PC-3 (cell line): ENCODE measurements at regions not wholly inside any gene's neighbourhood (a gene's known extent, or its start where the extent isn't known, plus 50 kb on each side); places are given as distances from the start of the nearest gene placed in this dataset.

ENCODE experiments used
- ATAC-seq: fragments of 200-7000 bp; cut with Tn5 transposase; 2 replicates; pipeline ENCODE4 v1.9.1; 2020; ENCODE audit warnings: mild to moderate bottlenecking, moderate library complexity
- BruUV-seq: library from RNA; stranded (reverse); fragments of 400-500 nt; replicated peaks from 2 replicates; lab custom pipeline; 2021; lab: Mats Ljungman, UMichigan
- CTCF ChIA-PET: fragments of 300-600 bp; sonication (Branson Sonifier 250); formaldehyde crosslinking; loops from one replicate; lab custom pipeline; 2022; ENCODE audit warnings: antibody characterized with exemption; lab: Charles Lee
- POLR2A ChIA-PET: fragments of 300-600 bp; sonication (Branson Sonifier 250); formaldehyde crosslinking; loops from one replicate; lab custom pipeline; 2022; ENCODE audit warnings: antibody characterized with exemption; ENCODE audit not compliant: unreplicated experiment; lab: Charles Lee
- DNase-seq: peaks from one replicate; pipeline ENCODE4 v3.0.0-alpha.2; 2015
- H2AFZ ChIP-seq: fragments of 300-600 bp; sonication (generic); 2 replicates; pipeline ENCODE4 v1.6.0; 2016; ENCODE audit warnings: antibody characterized with exemption, low read length
- H3F3A ChIP-seq: fragments of 300-600 bp; sonication (generic); one replicate; pipeline ENCODE4 v1.6.0; 2017; ENCODE audit warnings: antibody characterized with exemption, low read length, control low read depth, mild to moderate bottlenecking; ENCODE audit not compliant: unreplicated experiment
- H3K27ac ChIP-seq: fragments of 300-600 bp; sonication (generic); 2 replicates; pipeline ENCODE4 v1.5.1; 2016; ENCODE audit warnings: mild to moderate bottlenecking, low read length
- H3K27me3 ChIP-seq: fragments of 300-600 bp; sonication (generic); 2 replicates; pipeline ENCODE4 v1.6.1; 2016; ENCODE audit warnings: low read length, mixed read lengths
- H3K36me3 ChIP-seq: fragments of 300-600 bp; sonication (generic); 2 replicates; pipeline ENCODE4 v1.6.1; 2016; ENCODE audit warnings: low read depth, mixed run types, low read length, mixed read lengths
- H3K4me1 ChIP-seq: fragments of 300-600 bp; sonication (generic); 2 replicates; pipeline ENCODE4 v1.5.1; 2016; ENCODE audit warnings: low read length; ENCODE audit not compliant: insufficient read depth
- H3K4me2 ChIP-seq: fragments of 300-600 bp; sonication (generic); 2 replicates; pipeline ENCODE4 v1.6.0; 2016; ENCODE audit warnings: low read length
- H3K4me3 ChIP-seq: fragments of 300-600 bp; sonication (generic); 2 replicates; pipeline ENCODE4 v1.5.1; 2016; ENCODE audit warnings: mild to moderate bottlenecking, low read length, mixed read lengths
- H3K79me2 ChIP-seq: fragments of 300-600 bp; sonication (generic); 2 replicates; pipeline ENCODE4 v1.6.1; 2017; ENCODE audit warnings: low read length, mixed read lengths
- H3K9ac ChIP-seq: fragments of 300-600 bp; sonication (generic); 2 replicates; pipeline ENCODE4 v1.6.0; 2016; ENCODE audit warnings: mild to moderate bottlenecking, low read length
- H3K9me2 ChIP-seq: fragments of 300-600 bp; sonication (generic); replicated peaks from 2 replicates; pipeline ENCODE4 v1.6.1; 2016; ENCODE audit warnings: mixed run types, low read length, mixed read lengths
- H3K9me3 ChIP-seq: fragments of 300-600 bp; sonication (generic); 2 replicates; pipeline ENCODE4 v1.6.1; 2016; ENCODE audit warnings: low read length, mixed read lengths
- H4K20me1 ChIP-seq: fragments of 300-600 bp; sonication (generic); 2 replicates; pipeline ENCODE4 v1.6.1; 2016; ENCODE audit warnings: low read length, mixed read lengths
- EZH2 ChIP-seq: fragments of 300-600 bp; sonication (generic); IDR thresholded peaks from one replicate; pipeline ENCODE4 v1.6.1; 2017; ENCODE audit warnings: antibody characterized with exemption, mild to moderate bottlenecking, low read length; ENCODE audit not compliant: unreplicated experiment
- EZH2phosphoT487 ChIP-seq: fragments of 300-600 bp; sonication (generic); IDR thresholded peaks from 2 replicates; pipeline ENCODE4 v1.6.1; 2018; ENCODE audit warnings: mild to moderate bottlenecking, antibody characterized with exemption, low read length, borderline replicate concordance
- intact Hi-C: fragments of 100-400 bp; cut with micrococcal nuclease; formaldehyde crosslinking; loops from 2 replicates; pipeline ENCODE4 v1.9.0; 2023
- TF ChIP-seq, protein P1 (sequence below): fragments of 300-600 bp; sonication (generic); conservative IDR thresholded peaks from 2 replicates; pipeline ENCODE4 v1.5.1; 2017; ENCODE audit warnings: antibody characterized with exemption, low read depth, mild to moderate bottlenecking, low read length

GRCh38 chr13:47146991-47147811, 250.3 kb upstream of the HTR2A start:
- Histone ChIP-seq H3K4me2 (no peak overlapping the region), H3K4me1 (peaks cover 12% of the 10 kb centered on the region; the same call in 1 of the 2 replicates), H3K9me3 (no peaks in the 10 kb centered on the region), H3K79me2 (no peaks in the 10 kb centered on the region), H4K20me1 (no peaks in the 10 kb centered on the region), H3K27ac (no peak overlapping the region), H3K27me3 (no peaks in the 10 kb centered on the region), H3K4me3 (no peak overlapping the region), H2AFZ (no peak overlapping the region), H3K9me2 (no peaks in the 10 kb centered on the region), H3K36me3 (no peaks in the 10 kb centered on the region), H3K9ac (no peak overlapping the region), H3F3A (no peaks in the 10 kb centered on the region)
- CTCF ChIA-PET = no interaction called here
- TF ChIP-seq, protein P1, sequence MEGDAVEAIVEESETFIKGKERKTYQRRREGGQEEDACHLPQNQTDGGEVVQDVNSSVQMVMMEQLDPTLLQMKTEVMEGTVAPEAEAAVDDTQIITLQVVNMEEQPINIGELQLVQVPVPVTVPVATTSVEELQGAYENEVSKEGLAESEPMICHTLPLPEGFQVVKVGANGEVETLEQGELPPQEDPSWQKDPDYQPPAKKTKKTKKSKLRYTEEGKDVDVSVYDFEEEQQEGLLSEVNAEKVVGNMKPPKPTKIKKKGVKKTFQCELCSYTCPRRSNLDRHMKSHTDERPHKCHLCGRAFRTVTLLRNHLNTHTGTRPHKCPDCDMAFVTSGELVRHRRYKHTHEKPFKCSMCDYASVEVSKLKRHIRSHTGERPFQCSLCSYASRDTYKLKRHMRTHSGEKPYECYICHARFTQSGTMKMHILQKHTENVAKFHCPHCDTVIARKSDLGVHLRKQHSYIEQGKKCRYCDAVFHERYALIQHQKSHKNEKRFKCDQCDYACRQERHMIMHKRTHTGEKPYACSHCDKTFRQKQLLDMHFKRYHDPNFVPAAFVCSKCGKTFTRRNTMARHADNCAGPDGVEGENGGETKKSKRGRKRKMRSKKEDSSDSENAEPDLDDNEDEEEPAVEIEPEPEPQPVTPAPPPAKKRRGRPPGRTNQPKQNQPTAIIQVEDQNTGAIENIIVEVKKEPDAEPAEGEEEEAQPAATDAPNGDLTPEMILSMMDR = no peak
- TF ChIP-seq EZH2 = no peak
- no peak for TF ChIP-seq EZH2phosphoT487
- POLR2A ChIA-PET = no interaction called here
- ATAC-seq (no peak), DNase-seq (no peak)
- no TSS peak for BruUV-seq
- intact Hi-C loops = no loop called here

- Histone ChIP-seq H3K27ac (peak overlapping the region; percentile 13; the same call in 1 of the 2 replicates), H3K4me2 (no peak overlapping the region), H3K79me2 (no peaks in the 10 kb centered on the region), H3K4me1 (peaks cover 12% of the 10 kb centered on the region; the same call in 1 of the 2 replicates), H3F3A (no peaks in the 10 kb centered on the region), H3K36me3 (no peaks in the 10 kb centered on the region), H3K4me3 (no peak overlapping the region), H3K27me3 (no peaks in the 10 kb centered on the region), H3K9me2 (no peaks in the 10 kb centered on the region), H2AFZ (no peak overlapping the region), H4K20me1 (no peaks in the 10 kb centered on the region), H3K9ac (no peak overlapping the region), H3K9me3 (no peaks in the 10 kb centered on the region)
- DNase-seq (peak; percentile 58), ATAC-seq (peak; percentile 60; the same call in 1 of the 2 replicates)
- CTCF ChIA-PET = no interaction called here
- intact Hi-C loops = no loop called here
- no TSS peak for BruUV-seq
- TF ChIP-seq, protein P1 = no peak
- TF ChIP-seq EZH2phosphoT487 (no peak), EZH2 (no peak)
- POLR2A ChIA-PET = no interaction called here
Measured at GRCh38 chr13:47146136-47146535, 249.3 kb upstream of the HTR2A start.

DNA sequence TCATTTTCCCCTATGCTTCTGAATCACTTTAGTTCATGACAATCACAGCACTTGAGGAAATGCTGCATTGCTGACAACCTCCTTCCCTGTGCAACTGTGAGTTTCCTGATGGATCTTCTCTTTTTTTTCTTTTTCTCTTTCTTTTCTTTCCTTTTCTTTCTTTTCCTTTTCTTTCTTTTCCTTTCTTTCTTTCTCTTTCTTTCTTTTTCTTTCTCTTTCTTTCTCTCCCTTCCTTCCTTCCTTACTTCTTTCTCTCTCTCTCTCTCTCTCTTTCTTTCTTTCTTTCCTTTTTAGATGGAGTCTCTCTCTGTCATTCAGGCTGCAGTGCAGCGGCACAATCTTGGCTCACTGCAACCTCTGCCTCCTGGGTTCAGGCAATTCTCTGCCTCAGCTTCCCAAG, 247.9 kb upstream of the HTR2A start:
- no peak overlapping the region for H3K27ac ChIP-seq
- TF ChIP-seq EZH2phosphoT487 (no peak), EZH2 (no peak)
- TF ChIP-seq, protein P1 = no peak
- intact Hi-C loops = no loop called here

More for the DNA sequence above, 247.9 kb upstream of the HTR2A start:
- Histone ChIP-seq H3K79me2 (no peaks in the 10 kb centered on the region), H3K36me3 (no peaks in the 10 kb centered on the region), H3F3A (no peaks in the 10 kb centered on the region), H3K9me3 (no peaks in the 10 kb centered on the region), H2AFZ (0 out of 2 replicates have a peak overlapping the region, but pooled peaks have one; percentile 38), H3K9ac (no peak overlapping the region), H3K4me2 (no peak overlapping the region), H4K20me1 (no peaks in the 10 kb centered on the region), H3K4me1 (peaks cover 12% of the 10 kb centered on the region; the same call in 1 of the 2 replicates), H3K27me3 (no peaks in the 10 kb centered on the region), H3K9me2 (no peaks in the 10 kb centered on the region), H3K4me3 (no peak overlapping the region)
- ATAC-seq (no peak), DNase-seq (no peak)
- ChIA-PET POLR2A (no interaction called here), CTCF (no interaction called here)
- no TSS peak for BruUV-seq
